ENCODE measurements at regions not wholly inside any gene's neighbourhood (a gene's known extent, or its start where the extent isn't known, plus 50 kb on each side); places are given as distances from the start of the nearest gene placed in this dataset.
"Not testable (repeated sequence)": the region's sequence is repeated elsewhere in the genome, so short reads cannot be mapped to it uniquely, and the experiment has no call there.

- Histone ChIP-seq H3K9me1 (replicated peaks; ENCODE audit: control insufficient read depth, extremely low read depth, insufficient read depth, low read length) (no peaks in the 10 kb centered on the region), H3K9me3 (replicated peaks; ENCODE audit: control insufficient read depth, insufficient read depth, low read length) (no peaks in the 10 kb centered on the region), H2AFZ (ENCODE audit: low read depth, low read length) (no peak overlapping the region), H3K9ac (replicated peaks; ENCODE audit: extremely low read depth, insufficient read depth, low read length) (no peak overlapping the region), H3K79me2 (ENCODE audit: control insufficient read depth, insufficient read depth, low read length) (no peaks in the 10 kb centered on the region), H3K36me3 (ENCODE audit: control insufficient read depth in 2 of 2, extremely low read depth in 1 of 2, insufficient read depth in 2 of 2, low read length in 2 of 2) (no peaks in the 10 kb centered on the region), H3K27ac (ENCODE audit: insufficient read depth, low read depth, low read length) (no peak overlapping the region), H3K4me2 (ENCODE audit: insufficient read depth, low read length) (no peak overlapping the region), H3K27me3 (ENCODE audit: control insufficient read depth in 2 of 2, insufficient read depth in 2 of 2, low read length in 2 of 2) (no peaks in the 10 kb centered on the region), H3K4me1 (ENCODE audit: control insufficient read depth, extremely low read depth, insufficient read depth, low read length) (no peaks in the 10 kb centered on the region), H4K20me1 (replicated peaks; ENCODE audit: control insufficient read depth, extremely low read depth, insufficient read depth, low read length) (no peaks in the 10 kb centered on the region), H3K4me3 (replicated peaks in 1 of 3; ENCODE audit: insufficient read depth in 1 of 3, low read depth in 1 of 3, low read length in 3 of 3) (no peak overlapping the region)
- TF ChIP-seq, protein P1, sequence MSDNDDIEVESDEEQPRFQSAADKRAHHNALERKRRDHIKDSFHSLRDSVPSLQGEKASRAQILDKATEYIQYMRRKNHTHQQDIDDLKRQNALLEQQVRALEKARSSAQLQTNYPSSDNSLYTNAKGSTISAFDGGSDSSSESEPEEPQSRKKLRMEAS (IDR thresholded peaks at IDR 0.05; ENCODE audit: insufficient read depth, insufficient read length): no peak
- TF ChIP-seq POLR2A (IDR thresholded peaks at IDR 0.05; ENCODE audit: low read depth, low read length): no peak
- no peak for TF ChIP-seq GATA2 (IDR thresholded peaks at IDR 0.05; ENCODE audit: insufficient read depth, insufficient read length, low read depth, low read length)
- no peak for TF ChIP-seq POLR2AphosphoS5 (IDR thresholded peaks at IDR 0.05; ENCODE audit: insufficient read depth, low read depth, low read length)
- no peak for TF ChIP-seq MYC (IDR thresholded peaks at IDR 0.05; ENCODE audit: low read depth, low read length)
- TF ChIP-seq, protein P2, sequence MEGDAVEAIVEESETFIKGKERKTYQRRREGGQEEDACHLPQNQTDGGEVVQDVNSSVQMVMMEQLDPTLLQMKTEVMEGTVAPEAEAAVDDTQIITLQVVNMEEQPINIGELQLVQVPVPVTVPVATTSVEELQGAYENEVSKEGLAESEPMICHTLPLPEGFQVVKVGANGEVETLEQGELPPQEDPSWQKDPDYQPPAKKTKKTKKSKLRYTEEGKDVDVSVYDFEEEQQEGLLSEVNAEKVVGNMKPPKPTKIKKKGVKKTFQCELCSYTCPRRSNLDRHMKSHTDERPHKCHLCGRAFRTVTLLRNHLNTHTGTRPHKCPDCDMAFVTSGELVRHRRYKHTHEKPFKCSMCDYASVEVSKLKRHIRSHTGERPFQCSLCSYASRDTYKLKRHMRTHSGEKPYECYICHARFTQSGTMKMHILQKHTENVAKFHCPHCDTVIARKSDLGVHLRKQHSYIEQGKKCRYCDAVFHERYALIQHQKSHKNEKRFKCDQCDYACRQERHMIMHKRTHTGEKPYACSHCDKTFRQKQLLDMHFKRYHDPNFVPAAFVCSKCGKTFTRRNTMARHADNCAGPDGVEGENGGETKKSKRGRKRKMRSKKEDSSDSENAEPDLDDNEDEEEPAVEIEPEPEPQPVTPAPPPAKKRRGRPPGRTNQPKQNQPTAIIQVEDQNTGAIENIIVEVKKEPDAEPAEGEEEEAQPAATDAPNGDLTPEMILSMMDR (IDR thresholded peaks at IDR 0.05; ENCODE audit: extremely low read depth in 1 of 2, insufficient read depth in 1 of 2, low read depth in 1 of 2, low read length in 2 of 2): no peak
- no peak for TF ChIP-seq JUN (IDR thresholded peaks at IDR 0.05; ENCODE audit: borderline replicate concordance, insufficient read depth, insufficient read length, low read depth)
- TF ChIP-seq FOS (IDR thresholded peaks at IDR 0.05; ENCODE audit: borderline replicate concordance, insufficient read depth, low read length): no peak
- no peak for TF ChIP-seq EZH2 (IDR thresholded peaks at IDR 0.05; ENCODE audit: borderline replicate concordance, low read depth, low read length, severe bottlenecking)
- DNase-seq (ENCODE audit: low read depth, low spot score) (no peak), FAIRE-seq (no peak)
- dilution Hi-C loops (cut with MboI; ENCODE audit: extremely low pct_ligation_motif_present, low sequenced_read_pairs) (no loop called here), intact Hi-C loops (cut with micrococcal nuclease) (no loop called here)
- no TSS peak for BruUV-seq (replicated peaks)
- ChIA-PET POLR2A (no interaction called here), CTCF (interaction anchor here (0.7 to 1.0 kb wide), 2 partner anchors 33 to 565 kb away, joined by 3 read pairs; no protein-coding TSS in a partner anchor)
Measured at GRCh38 chr4:66554826-66555225, 884.5 kb upstream of the EPHA5 start.

DNA sequence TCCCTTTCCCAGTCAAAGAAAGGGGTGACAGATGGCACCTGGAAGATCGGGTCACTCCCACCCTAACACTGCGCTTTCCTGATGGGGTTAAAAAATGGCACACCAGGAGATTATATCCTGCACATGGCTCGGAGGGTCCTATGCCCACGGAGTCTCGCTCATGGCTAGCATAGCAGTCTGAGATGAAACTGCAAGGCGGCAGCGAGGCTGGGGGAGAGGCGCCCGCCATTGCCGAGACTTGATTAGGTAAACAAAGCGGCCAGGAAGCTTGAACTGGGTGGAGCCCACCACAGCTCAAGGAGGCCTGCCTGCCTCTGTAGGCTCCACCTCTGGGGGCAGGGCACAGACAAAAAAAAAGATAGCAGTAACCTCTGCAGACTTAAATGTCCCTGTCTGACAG lies 875.0 kb upstream of the EPHA5 start:
- BruUV-seq (replicated peaks); H3K4me2 ChIP-seq (ENCODE audit: insufficient read depth, low read length); H4K20me1 ChIP-seq (replicated peaks; ENCODE audit: control insufficient read depth, extremely low read depth, insufficient read depth, low read length); H3K27me3 ChIP-seq (ENCODE audit: control insufficient read depth in 2 of 2, insufficient read depth in 2 of 2, low read length in 2 of 2); intact Hi-C loops (cut with micrococcal nuclease); dilution Hi-C loops (cut with MboI; ENCODE audit: extremely low pct_ligation_motif_present, low sequenced_read_pairs); DNase-seq (ENCODE audit: low read depth, low spot score); H3K36me3 ChIP-seq (ENCODE audit: control insufficient read depth in 2 of 2, extremely low read depth in 1 of 2, insufficient read depth in 2 of 2, low read length in 2 of 2); H3K9me3 ChIP-seq (replicated peaks; ENCODE audit: control insufficient read depth, insufficient read depth, low read length); H3K9ac ChIP-seq (replicated peaks; ENCODE audit: extremely low read depth, insufficient read depth, low read length); H3K4me1 ChIP-seq (ENCODE audit: control insufficient read depth, extremely low read depth, insufficient read depth, low read length); FAIRE-seq; H2AFZ ChIP-seq (ENCODE audit: low read depth, low read length); POLR2A ChIA-PET; H3K27ac ChIP-seq (ENCODE audit: insufficient read depth, low read depth, low read length); H3K9me1 ChIP-seq (replicated peaks; ENCODE audit: control insufficient read depth, extremely low read depth, insufficient read depth, low read length); H3K4me3 ChIP-seq (replicated peaks in 1 of 3; ENCODE audit: insufficient read depth in 1 of 3, low read depth in 1 of 3, low read length in 3 of 3); H3K79me2 ChIP-seq (ENCODE audit: control insufficient read depth, insufficient read depth, low read length); CTCF ChIA-PET: not testable (repeated sequence)

Measured in endothelial cell of umbilical vein (primary cell).